GM23338 (cell line): ENCODE measurements at regions not wholly inside any gene's neighbourhood (a gene's known extent, or its start where the extent isn't known, plus 50 kb on each side); places are given as distances from the start of the nearest gene placed in this dataset.

Experiments used
- EZH2 ChIP-seq: fragments of 200-600 bp; sonication (generic); IDR thresholded peaks from one replicate; pipeline ENCODE4 v1.8.0; 2017; ENCODE audit warnings: antibody characterized with exemption, mild to moderate bottlenecking, low read depth; ENCODE audit not compliant: unreplicated experiment
- EZH2phosphoT487 ChIP-seq: fragments of 200-600 bp; sonication (generic); IDR thresholded peaks from one replicate; pipeline ENCODE4 v1.8.1; 2018; ENCODE audit warnings: antibody characterized with exemption; ENCODE audit not compliant: unreplicated experiment
- JUNB ChIP-seq: IDR thresholded peaks from one replicate; pipeline ENCODE4 v1.6.1; 2016; ENCODE audit warnings: antibody characterized with exemption; ENCODE audit not compliant: unreplicated experiment
- ZNF331 ChIP-seq: fragments of 250-450 bp; sonication (Bioruptor Pico); IDR thresholded peaks from 2 replicates; pipeline ENCODE4 v1.5.0; 2020; ENCODE audit warnings: low read depth, mild to moderate bottlenecking, moderate library complexity
- ZNF462 ChIP-seq: fragments of 250-450 bp; sonication (Bioruptor Pico); IDR thresholded peaks from 2 replicates; pipeline ENCODE4 v1.5.0; 2020; ENCODE audit warnings: mild to moderate bottlenecking, moderate library complexity
- TF ChIP-seq, protein P1 (sequence below): IDR thresholded peaks from one replicate; pipeline ENCODE4 v1.6.1; 2018; ENCODE audit warnings: antibody characterized with exemption; ENCODE audit not compliant: unreplicated experiment
- TF ChIP-seq, protein P2 (sequence below): IDR thresholded peaks from 2 replicates; pipeline ENCODE4 v1.6.1; 2016; ENCODE audit warnings: antibody characterized with exemption

- TF ChIP-seq ZNF462 (CRISPR knock-in tag) (no peak), EZH2phosphoT487 (no peak), ZNF331 (CRISPR knock-in tag) (no peak), EZH2 (no peak), JUNB (no peak)
- TF ChIP-seq, protein P1, sequence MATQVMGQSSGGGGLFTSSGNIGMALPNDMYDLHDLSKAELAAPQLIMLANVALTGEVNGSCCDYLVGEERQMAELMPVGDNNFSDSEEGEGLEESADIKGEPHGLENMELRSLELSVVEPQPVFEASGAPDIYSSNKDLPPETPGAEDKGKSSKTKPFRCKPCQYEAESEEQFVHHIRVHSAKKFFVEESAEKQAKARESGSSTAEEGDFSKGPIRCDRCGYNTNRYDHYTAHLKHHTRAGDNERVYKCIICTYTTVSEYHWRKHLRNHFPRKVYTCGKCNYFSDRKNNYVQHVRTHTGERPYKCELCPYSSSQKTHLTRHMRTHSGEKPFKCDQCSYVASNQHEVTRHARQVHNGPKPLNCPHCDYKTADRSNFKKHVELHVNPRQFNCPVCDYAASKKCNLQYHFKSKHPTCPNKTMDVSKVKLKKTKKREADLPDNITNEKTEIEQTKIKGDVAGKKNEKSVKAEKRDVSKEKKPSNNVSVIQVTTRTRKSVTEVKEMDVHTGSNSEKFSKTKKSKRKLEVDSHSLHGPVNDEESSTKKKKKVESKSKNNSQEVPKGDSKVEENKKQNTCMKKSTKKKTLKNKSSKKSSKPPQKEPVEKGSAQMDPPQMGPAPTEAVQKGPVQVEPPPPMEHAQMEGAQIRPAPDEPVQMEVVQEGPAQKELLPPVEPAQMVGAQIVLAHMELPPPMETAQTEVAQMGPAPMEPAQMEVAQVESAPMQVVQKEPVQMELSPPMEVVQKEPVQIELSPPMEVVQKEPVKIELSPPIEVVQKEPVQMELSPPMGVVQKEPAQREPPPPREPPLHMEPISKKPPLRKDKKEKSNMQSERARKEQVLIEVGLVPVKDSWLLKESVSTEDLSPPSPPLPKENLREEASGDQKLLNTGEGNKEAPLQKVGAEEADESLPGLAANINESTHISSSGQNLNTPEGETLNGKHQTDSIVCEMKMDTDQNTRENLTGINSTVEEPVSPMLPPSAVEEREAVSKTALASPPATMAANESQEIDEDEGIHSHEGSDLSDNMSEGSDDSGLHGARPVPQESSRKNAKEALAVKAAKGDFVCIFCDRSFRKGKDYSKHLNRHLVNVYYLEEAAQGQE, result no peak
- TF ChIP-seq, protein P2, sequence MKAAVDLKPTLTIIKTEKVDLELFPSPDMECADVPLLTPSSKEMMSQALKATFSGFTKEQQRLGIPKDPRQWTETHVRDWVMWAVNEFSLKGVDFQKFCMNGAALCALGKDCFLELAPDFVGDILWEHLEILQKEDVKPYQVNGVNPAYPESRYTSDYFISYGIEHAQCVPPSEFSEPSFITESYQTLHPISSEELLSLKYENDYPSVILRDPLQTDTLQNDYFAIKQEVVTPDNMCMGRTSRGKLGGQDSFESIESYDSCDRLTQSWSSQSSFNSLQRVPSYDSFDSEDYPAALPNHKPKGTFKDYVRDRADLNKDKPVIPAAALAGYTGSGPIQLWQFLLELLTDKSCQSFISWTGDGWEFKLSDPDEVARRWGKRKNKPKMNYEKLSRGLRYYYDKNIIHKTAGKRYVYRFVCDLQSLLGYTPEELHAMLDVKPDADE, result no peak
Observed at GRCh38 chr6:48983377-48983776, 479.7 kb downstream of the MMUT start (continued).
